Liver (tissue), 8 donors: ENCODE measurements at regions not wholly inside any gene's neighbourhood (a gene's known extent, or its start where the extent isn't known, plus 50 kb on each side); places are given as distances from the start of the nearest gene placed in this dataset.

Source experiments
- DNase-seq: peaks from one replicate; pipeline ENCODE4 v3.0.0-alpha.2; 2017; ENCODE audit warnings: low spot score
- H3K27ac ChIP-seq, 2 donors: one replicate each; pipeline ENCODE4 v1.7.0; 2013; ENCODE audit warnings: inconsistent platforms in 2 of 2, low read length in 2 of 2, control low read depth in 1 of 2, low read depth in 1 of 2, mild to moderate bottlenecking in 1 of 2
- H3K27me3 ChIP-seq, 4 donors: one replicate each; pipeline versions ENCODE4 v1.6.1 to v1.7.0; 2013; ENCODE audit warnings: low read length in 3 of 4, inconsistent platforms in 1 of 4, mild to moderate bottlenecking in 1 of 4, moderate library complexity in 1 of 4; ENCODE audit not compliant: control insufficient read depth in 4 of 4, insufficient read depth in 4 of 4
- H3K36me3 ChIP-seq, 4 donors: one replicate each; pipeline versions ENCODE4 v1.6.1 to v1.7.0; 2013; ENCODE audit warnings: low read length in 3 of 4, mild to moderate bottlenecking in 3 of 4, low read depth in 1 of 4, moderate library complexity in 1 of 4; ENCODE audit not compliant: control insufficient read depth in 4 of 4, insufficient read depth in 3 of 4
- H3K4me1 ChIP-seq, 4 donors: one replicate each; pipeline versions ENCODE4 v1.6.1 to v1.7.0; 2013; ENCODE audit warnings: low read length in 3 of 4, mild to moderate bottlenecking in 3 of 4, moderate library complexity in 1 of 4; ENCODE audit not compliant: control insufficient read depth in 4 of 4, insufficient read depth in 4 of 4
- H3K4me3 ChIP-seq, 3 donors: one replicate each; pipeline versions ENCODE4 v1.6.1 to v1.7.0; 2013; ENCODE audit warnings: low read length in 3 of 3, control low read depth in 1 of 3, low read depth in 1 of 3, mild to moderate bottlenecking in 1 of 3
- H3K9ac ChIP-seq, 2 donors: one replicate each; pipeline ENCODE4 v1.7.0; 2013; ENCODE audit warnings: low read length in 2 of 2, mild to moderate bottlenecking in 2 of 2, moderate library complexity in 2 of 2, control low read depth in 1 of 2, low read depth in 1 of 2
- H3K9me3 ChIP-seq, 4 donors: one replicate each; pipeline versions ENCODE4 v1.6.1 to v1.7.0; 2013; ENCODE audit warnings: low read length in 3 of 4; ENCODE audit not compliant: control insufficient read depth in 4 of 4
- ATF3 ChIP-seq: IDR thresholded peaks from 2 replicates; pipeline ENCODE4 v1.6.1; 2016; ENCODE audit warnings: antibody characterized with exemption
- CTCF ChIP-seq: fragments of 150-350 bp; IDR thresholded peaks from 2 replicates; pipeline ENCODE4 v1.5.1; 2017; ENCODE audit warnings: improper control_type of control experiment, low read depth, low read length; ENCODE audit not compliant: missing input control
- EGR1 ChIP-seq, 2 donors: IDR thresholded peaks; 2 replicates each; pipeline ENCODE4 v1.6.1; 2016 to 2018; ENCODE audit warnings: antibody characterized with exemption in 2 of 2, low read depth in 2 of 2
- FOXA1 ChIP-seq: IDR thresholded peaks from 2 replicates; pipeline ENCODE4 v1.6.1; 2016; ENCODE audit warnings: antibody characterized with exemption
- FOXA2 ChIP-seq: IDR thresholded peaks from 2 replicates; pipeline ENCODE4 v1.6.1; 2016; ENCODE audit warnings: antibody characterized with exemption
- GABPA ChIP-seq, 2 donors: IDR thresholded peaks in 1 of 2; conservative IDR thresholded peaks in 1 of 2; 2 replicates each; pipeline ENCODE4 v1.6.1; 2016; ENCODE audit warnings: antibody characterized with exemption in 2 of 2, mild to moderate bottlenecking in 1 of 2, moderate library complexity in 1 of 2
- HNF4A ChIP-seq, 2 donors: conservative IDR thresholded peaks; 2 replicates each; pipeline ENCODE4 v1.6.1; 2016; ENCODE audit warnings: antibody characterized with exemption in 2 of 2, mild to moderate bottlenecking in 2 of 2
- HNF4G ChIP-seq: IDR thresholded peaks from 2 replicates; pipeline ENCODE4 v1.6.1; 2016; ENCODE audit warnings: antibody characterized with exemption
- JUND ChIP-seq, 2 donors: IDR thresholded peaks; 2 replicates each; pipeline ENCODE4 v1.6.1; 2016; ENCODE audit warnings: antibody characterized with exemption in 2 of 2
- MAX ChIP-seq: IDR thresholded peaks from 2 replicates; pipeline ENCODE4 v1.6.1; 2016; ENCODE audit warnings: antibody characterized with exemption
- NR2F2 ChIP-seq: IDR thresholded peaks from 2 replicates; pipeline ENCODE4 v1.6.1; 2016; ENCODE audit warnings: antibody characterized with exemption
- RAD21 ChIP-seq, 2 donors: IDR thresholded peaks; 2 replicates each; pipeline ENCODE4 v1.6.1; 2016; ENCODE audit warnings: antibody characterized with exemption in 2 of 2, mild to moderate bottlenecking in 2 of 2
- REST ChIP-seq: IDR thresholded peaks from 2 replicates; pipeline ENCODE4 v1.6.1; 2016; ENCODE audit warnings: antibody characterized with exemption, mild to moderate bottlenecking
- RXRA ChIP-seq, 2 donors: IDR thresholded peaks; 2 replicates each; pipeline ENCODE4 v1.6.1; 2017 to 2018; ENCODE audit warnings: antibody characterized with exemption in 2 of 2, mild to moderate bottlenecking in 1 of 2
- SP1 ChIP-seq: IDR thresholded peaks from 2 replicates; pipeline ENCODE4 v1.6.1; 2018; ENCODE audit warnings: antibody characterized with exemption, mild to moderate bottlenecking
- TAF1 ChIP-seq: conservative IDR thresholded peaks from 2 replicates; pipeline ENCODE4 v1.6.1; 2016; ENCODE audit warnings: antibody characterized with exemption, mild to moderate bottlenecking
- YY1 ChIP-seq: IDR thresholded peaks from 2 replicates; pipeline ENCODE4 v1.6.1; 2016; ENCODE audit warnings: antibody characterized with exemption, mild to moderate bottlenecking
- ZBTB33 ChIP-seq: IDR thresholded peaks from 2 replicates; pipeline ENCODE4 v1.6.1; 2016; ENCODE audit warnings: antibody characterized with exemption
- WGBS: extraction: QIAGEN DNeasy Blood & Tissue Kit; methylation state at CpG from one replicate; pipeline ENCODE4 v1.1.7; 2013; 5-methylcytosine and 5-hydroxymethylcytosine counted together
- donor health status: healthy.
- donor health status: healthy.
- donor health status: healthy.
- donor health status: healthy.
- donor health status: healthy.

- DNase-seq = no peak
- Histone ChIP-seq H3K4me3 (no peak overlapping the region), H3K36me3 (no peaks in the 10 kb centered on the region), H3K4me1 (no peaks in the 10 kb centered on the region), H3K27ac (no peak overlapping the region), H3K9me3 (no peaks in the 10 kb centered on the region), H3K9ac (no peak overlapping the region), H3K27me3 (no peaks in the 10 kb centered on the region)
- 88% methylated on average over 19 of the region's 19 CpGs for WGBS
- no peak for TF ChIP-seq JUND (IDR thresholded peaks at IDR 0.05)
- TF ChIP-seq TAF1 = no peak
- no peak for TF ChIP-seq ZBTB33
- TF ChIP-seq MAX = no peak
- TF ChIP-seq RXRA (IDR thresholded peaks at IDR 0.05) = no peak
- TF ChIP-seq EGR1 (IDR thresholded peaks at IDR 0.05; ENCODE audit: low read depth in 2 of 2) = no peak
- no peak for TF ChIP-seq FOXA2
- TF ChIP-seq FOXA1 = no peak
- TF ChIP-seq YY1 = no peak
- TF ChIP-seq HNF4G = no peak
- TF ChIP-seq REST = no peak
- TF ChIP-seq CTCF = no peak
- TF ChIP-seq GABPA (IDR thresholded peaks at IDR 0.05 in 1 of 2, conservative IDR thresholded peaks at IDR 0.05 in 1 of 2) = no peak
- TF ChIP-seq HNF4A (conservative IDR thresholded peaks at IDR 0.05) = no peak
- TF ChIP-seq SP1 = no peak
- no peak for TF ChIP-seq NR2F2
- no peak for TF ChIP-seq ATF3
- TF ChIP-seq RAD21 (IDR thresholded peaks at IDR 0.05) = no peak
Observed at GRCh38 chr7:35492451-35493175, 202.3 kb downstream of the HERPUD2 start.
